Vagina (tissue), 2 donors: ENCODE measurements at regions not wholly inside any gene's neighbourhood (a gene's known extent, or its start where the extent isn't known, plus 50 kb on each side); places are given as distances from the start of the nearest gene placed in this dataset.

Source experiments
- DNase-seq, 2 donors: peaks; one replicate each; pipeline ENCODE4 v3.0.0-alpha.2; 2017; ENCODE audit errors: extremely low spot score in 2 of 2
- H3K27ac ChIP-seq: fragments of 200-600 bp; sonication (generic); one replicate; pipeline ENCODE4 v1.5.1; 2019
- H3K27me3 ChIP-seq: fragments of 200-600 bp; sonication (generic); one replicate; pipeline ENCODE4 v1.5.1; 2019
- H3K36me3 ChIP-seq, 2 donors: fragments of 200-600 bp; sonication (generic); one replicate each; pipeline ENCODE4 v1.5.1; 2017 to 2019
- H3K4me1 ChIP-seq: fragments of 200-600 bp; sonication (generic); one replicate; pipeline ENCODE4 v1.5.1; 2019
- H3K4me3 ChIP-seq, 2 donors: fragments of 200-600 bp; sonication (generic); 1 replicate in 1 of 2; 2 replicates in 1 of 2; pipeline ENCODE4 v1.5.1; 2016 to 2019
- H3K9me3 ChIP-seq: fragments of 200-600 bp; sonication (generic); one replicate; pipeline ENCODE4 v1.5.1; 2019
- POLR2A ChIP-seq, 2 donors: fragments of 450-650 bp; IDR thresholded peaks; one replicate each; pipeline ENCODE4 v1.6.1; 2017; ENCODE audit warnings: antibody characterized with exemption in 2 of 2, mild to moderate bottlenecking in 2 of 2, moderate library complexity in 2 of 2
- POLR2AphosphoS5 ChIP-seq, 2 donors: sonication (generic); formaldehyde crosslinking; IDR thresholded peaks; one replicate each; pipeline ENCODE4 v1.9.0; 2017; ENCODE audit warnings: antibody characterized with exemption in 2 of 2, mild to moderate bottlenecking in 2 of 2, low read depth in 1 of 2; ENCODE audit not compliant: insufficient read depth in 1 of 2
- intact Hi-C: fragments of 100-400 bp; cut with DNase I; formaldehyde crosslinking; loops from one replicate; pipeline ENCODE4 v1.15.1; 2023
- TF ChIP-seq, protein P1 (sequence below), 3 experiments: fragments of 450-650 bp in 2 of 3; fragments of 200-600 bp in 1 of 3; sonication (generic) in 1 of 3; IDR thresholded peaks; one replicate each; pipeline ENCODE4 v1.5.1; 2017 to 2019; ENCODE audit warnings: antibody characterized with exemption in 3 of 3, mild to moderate bottlenecking in 2 of 3, moderate library complexity in 2 of 3

DNA sequence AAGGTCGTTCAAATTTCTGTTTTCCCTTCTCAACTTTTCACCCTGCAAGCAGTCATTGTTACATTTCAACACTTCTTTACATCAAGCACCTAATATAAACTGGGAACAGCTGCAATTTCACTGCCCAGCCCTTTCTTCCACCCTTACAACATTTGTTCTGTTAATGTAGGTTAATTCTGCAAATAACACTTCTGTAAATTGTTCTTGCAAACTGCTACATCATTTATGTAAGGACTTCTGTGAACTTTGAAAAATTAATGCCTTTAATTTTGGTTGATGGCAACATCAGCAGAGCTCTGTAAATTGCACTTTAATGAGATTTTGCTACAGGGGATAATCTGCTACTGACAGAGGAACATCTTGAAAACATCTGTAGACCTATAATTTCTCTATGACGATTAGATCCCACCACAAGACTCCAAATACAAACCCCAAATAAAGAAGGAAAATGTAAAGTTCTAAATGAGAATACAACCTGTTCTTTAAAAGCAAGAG is 93.5 kb downstream of the ZIC4 start:
- Histone ChIP-seq H3K9me3 (no peaks in the 10 kb centered on the region), H3K4me3 (no peak overlapping the region), H3K27ac (no peak overlapping the region), H3K36me3 (no peaks in the 10 kb centered on the region), H3K4me1 (no peaks in the 10 kb centered on the region), H3K27me3 (no peaks in the 10 kb centered on the region)
- DNase-seq = no peak
- intact Hi-C loops = no loop called here
- TF ChIP-seq POLR2AphosphoS5 (IDR thresholded peaks at IDR 0.05; ENCODE audit: insufficient read depth in 1 of 2, low read depth in 1 of 2) = no peak
- TF ChIP-seq, protein P1, sequence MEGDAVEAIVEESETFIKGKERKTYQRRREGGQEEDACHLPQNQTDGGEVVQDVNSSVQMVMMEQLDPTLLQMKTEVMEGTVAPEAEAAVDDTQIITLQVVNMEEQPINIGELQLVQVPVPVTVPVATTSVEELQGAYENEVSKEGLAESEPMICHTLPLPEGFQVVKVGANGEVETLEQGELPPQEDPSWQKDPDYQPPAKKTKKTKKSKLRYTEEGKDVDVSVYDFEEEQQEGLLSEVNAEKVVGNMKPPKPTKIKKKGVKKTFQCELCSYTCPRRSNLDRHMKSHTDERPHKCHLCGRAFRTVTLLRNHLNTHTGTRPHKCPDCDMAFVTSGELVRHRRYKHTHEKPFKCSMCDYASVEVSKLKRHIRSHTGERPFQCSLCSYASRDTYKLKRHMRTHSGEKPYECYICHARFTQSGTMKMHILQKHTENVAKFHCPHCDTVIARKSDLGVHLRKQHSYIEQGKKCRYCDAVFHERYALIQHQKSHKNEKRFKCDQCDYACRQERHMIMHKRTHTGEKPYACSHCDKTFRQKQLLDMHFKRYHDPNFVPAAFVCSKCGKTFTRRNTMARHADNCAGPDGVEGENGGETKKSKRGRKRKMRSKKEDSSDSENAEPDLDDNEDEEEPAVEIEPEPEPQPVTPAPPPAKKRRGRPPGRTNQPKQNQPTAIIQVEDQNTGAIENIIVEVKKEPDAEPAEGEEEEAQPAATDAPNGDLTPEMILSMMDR (IDR thresholded peaks at IDR 0.05) = no peak
- TF ChIP-seq POLR2A (IDR thresholded peaks at IDR 0.05) = no peak

DNA sequence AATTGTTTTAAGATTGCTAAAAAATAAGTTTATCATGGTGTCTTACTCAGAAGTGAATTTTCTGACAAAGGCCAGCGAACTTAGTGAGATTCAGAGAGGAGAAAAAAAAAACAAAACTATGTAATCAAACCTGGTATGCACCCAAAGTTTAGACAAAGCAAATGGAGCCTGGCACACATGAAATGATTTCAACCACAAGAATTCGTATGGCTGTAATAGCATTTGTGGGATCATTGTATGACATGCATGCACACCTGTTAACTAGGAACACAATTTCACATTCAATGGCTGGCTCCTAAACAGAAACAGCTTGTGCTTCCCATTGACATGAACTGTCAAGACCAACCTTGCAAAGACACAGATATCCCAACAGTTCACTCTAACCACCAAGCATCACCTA is 94.6 kb downstream of the ZIC4 start:
- H3K27ac ChIP-seq = no peak overlapping the region
- no peaks in the 10 kb centered on the region for H3K4me1 ChIP-seq
- no peak for DNase-seq
- TF ChIP-seq, protein P1 (IDR thresholded peaks at IDR 0.05) = no peak
- TF ChIP-seq POLR2AphosphoS5 (IDR thresholded peaks at IDR 0.05; ENCODE audit: insufficient read depth in 1 of 2, low read depth in 1 of 2) (no peak), POLR2A (IDR thresholded peaks at IDR 0.05) (no peak)
- H3K4me3 ChIP-seq = no peak overlapping the region
- no peaks in the 10 kb centered on the region for H3K9me3 ChIP-seq
- no peaks in the 10 kb centered on the region for H3K27me3 ChIP-seq
- intact Hi-C loops = no loop called here
- no peaks in the 10 kb centered on the region for H3K36me3 ChIP-seq

DNA sequence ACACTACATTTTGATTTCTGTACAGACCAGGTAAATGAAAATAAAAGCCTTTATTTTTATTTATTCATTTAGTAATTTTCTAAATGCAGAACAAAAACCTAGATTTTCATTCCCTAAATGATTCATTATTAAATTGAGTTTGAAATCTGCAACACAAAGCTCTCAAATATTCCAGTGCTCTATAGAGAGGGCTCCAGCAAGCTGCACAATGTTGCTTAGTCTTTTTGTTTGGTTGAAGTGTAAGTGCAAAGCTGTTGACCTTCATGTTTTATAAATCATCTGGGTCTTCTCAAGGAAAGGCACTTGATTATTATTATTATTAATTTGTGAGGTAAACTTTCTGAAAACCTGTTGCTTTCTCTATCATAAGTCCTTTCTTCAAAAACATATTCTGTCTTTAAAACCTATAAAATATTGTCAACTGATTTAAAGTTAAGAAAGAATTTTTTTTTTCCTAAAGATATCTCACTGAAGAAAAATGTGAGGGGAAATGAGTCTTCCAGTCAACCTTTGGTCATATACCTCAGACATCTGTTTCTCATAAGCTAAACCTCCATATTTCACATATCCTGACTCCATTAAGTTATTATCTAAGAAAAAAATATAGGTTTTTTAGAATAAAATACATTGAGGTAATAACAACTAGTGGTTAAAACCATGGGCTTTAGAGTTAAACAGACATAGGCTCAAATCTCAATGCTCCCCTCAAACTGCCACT is 100.7 kb downstream of the ZIC4 start:
- no peak for TF ChIP-seq POLR2AphosphoS5 (IDR thresholded peaks at IDR 0.05; ENCODE audit: insufficient read depth in 1 of 2, low read depth in 1 of 2)
- no peak for TF ChIP-seq POLR2A (IDR thresholded peaks at IDR 0.05)
- TF ChIP-seq, protein P1 (IDR thresholded peaks at IDR 0.05) = no peak
- H3K4me3 ChIP-seq = no peak overlapping the region
- H3K27ac ChIP-seq = no peak overlapping the region
- no peak for DNase-seq
- H3K27me3 ChIP-seq = no peaks in the 10 kb centered on the region
- intact Hi-C loops = no loop called here
- H3K4me1 ChIP-seq = no peaks in the 10 kb centered on the region
- no peaks in the 10 kb centered on the region for H3K36me3 ChIP-seq
- no peaks in the 10 kb centered on the region for H3K9me3 ChIP-seq

DNA sequence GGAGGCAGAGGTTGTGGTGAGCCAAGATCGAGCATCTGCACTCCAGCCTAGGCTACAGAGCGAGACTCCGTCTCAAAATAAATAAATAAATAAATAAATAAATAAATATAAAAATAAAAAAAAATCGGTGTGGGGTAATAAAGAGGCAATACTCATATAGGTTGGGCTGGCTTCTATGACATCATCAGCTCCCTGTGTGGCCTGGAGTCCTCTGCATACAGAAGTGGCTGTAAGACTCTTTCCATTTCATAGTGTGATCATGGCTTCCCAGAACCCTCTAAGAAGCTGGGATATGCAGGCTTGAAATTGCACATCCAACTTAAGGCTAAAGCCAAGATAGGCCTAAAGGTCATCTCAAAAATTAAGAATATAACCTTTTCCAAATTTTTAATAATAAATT is 101.6 kb downstream of the ZIC4 start:
- Histone ChIP-seq H3K4me3 (no peak overlapping the region), H3K27me3 (no peaks in the 10 kb centered on the region), H3K9me3 (no peaks in the 10 kb centered on the region), H3K4me1 (no peaks in the 10 kb centered on the region), H3K36me3 (no peaks in the 10 kb centered on the region), H3K27ac (no peak overlapping the region)
- TF ChIP-seq POLR2A (IDR thresholded peaks at IDR 0.05) (no peak), POLR2AphosphoS5 (IDR thresholded peaks at IDR 0.05; ENCODE audit: insufficient read depth in 1 of 2, low read depth in 1 of 2) (no peak)
- TF ChIP-seq, protein P1 (IDR thresholded peaks at IDR 0.05) = no peak
- DNase-seq = no peak
- intact Hi-C loops = no loop called here

DNA sequence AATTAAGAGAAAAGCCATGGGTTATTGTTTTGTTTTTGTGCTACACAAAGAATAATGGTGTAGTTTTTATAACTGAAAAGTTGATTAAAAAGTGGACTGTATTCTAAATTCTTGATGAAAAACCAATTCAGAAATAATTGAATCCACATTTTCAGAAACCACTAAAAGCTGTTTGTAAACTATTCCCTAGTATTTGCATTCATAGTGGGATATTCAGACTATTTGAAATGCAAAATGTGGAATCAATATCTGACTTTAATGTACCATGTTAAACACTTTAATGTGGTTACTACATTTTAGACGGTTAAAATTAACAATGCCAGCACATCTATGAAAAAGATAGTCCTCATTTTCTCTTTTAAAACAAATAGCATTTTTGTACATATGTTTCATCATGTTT is 104.6 kb downstream of the ZIC4 start:
- no peaks in the 10 kb centered on the region for H3K9me3 ChIP-seq
- intact Hi-C loops = no loop called here
- no peaks in the 10 kb centered on the region for H3K4me1 ChIP-seq
- DNase-seq = no peak
- H3K27ac ChIP-seq = no peak overlapping the region
- H3K36me3 ChIP-seq = no peaks in the 10 kb centered on the region
- no peak overlapping the region for H3K4me3 ChIP-seq
- no peak for TF ChIP-seq POLR2A (IDR thresholded peaks at IDR 0.05)
- TF ChIP-seq, protein P1 (IDR thresholded peaks at IDR 0.05) = no peak
- no peak for TF ChIP-seq POLR2AphosphoS5 (IDR thresholded peaks at IDR 0.05; ENCODE audit: insufficient read depth in 1 of 2, low read depth in 1 of 2)
- no peaks in the 10 kb centered on the region for H3K27me3 ChIP-seq
